Tibial nerve (tissue), 4 donors: ENCODE measurements at regions not wholly inside any gene's neighbourhood (a gene's known extent, or its start where the extent isn't known, plus 50 kb on each side); places are given as distances from the start of the nearest gene placed in this dataset.

Experiments
- DNase-seq, 2 donors: peaks; one replicate each; pipeline ENCODE4 v3.0.0-alpha.2; 2019; ENCODE audit warnings: low spot score in 2 of 2
- H3K27ac ChIP-seq, 4 donors: fragments of 200-600 bp; sonication (generic) in 3 of 4; one replicate each; pipeline ENCODE4 v1.5.1; 2017 to 2019; ENCODE audit warnings: mild to moderate bottlenecking in 1 of 4
- H3K27me3 ChIP-seq, 2 donors: fragments of 200-600 bp; sonication (generic) in 1 of 2; one replicate each; pipeline versions ENCODE4 v1.5.1 to v1.6.0; 2017 to 2019
- H3K36me3 ChIP-seq, 3 donors: fragments of 200-600 bp; sonication (generic); one replicate each; pipeline ENCODE4 v1.5.1; 2018 to 2019
- H3K4me1 ChIP-seq, 4 donors: fragments of 200-600 bp; sonication (generic) in 3 of 4; one replicate each; pipeline ENCODE4 v1.5.1; 2017 to 2019
- H3K4me3 ChIP-seq, 4 donors: fragments of 200-600 bp; sonication (generic) in 3 of 4; one replicate each; pipeline ENCODE4 v1.5.1; 2017 to 2019; ENCODE audit warnings: mild to moderate bottlenecking in 1 of 4, moderate library complexity in 1 of 4
- H3K9me3 ChIP-seq, 4 donors: fragments of 200-600 bp; sonication (generic) in 3 of 4; one replicate each; pipeline ENCODE4 v1.5.1; 2017 to 2019
- CTCF ChIP-seq, 5 experiments: fragments of 200-600 bp in 3 of 5; fragments of 450-650 bp in 2 of 5; sonication (generic) in 3 of 5; IDR thresholded peaks; one replicate each; pipeline ENCODE4 v1.5.1; 2016 to 2019; ENCODE audit warnings: antibody characterized with exemption in 5 of 5, mild to moderate bottlenecking in 3 of 5, moderate library complexity in 2 of 5
- EP300 ChIP-seq, 2 donors: sonication (generic); formaldehyde crosslinking; IDR thresholded peaks; one replicate each; pipeline ENCODE4 v1.6.1; 2017; ENCODE audit warnings: antibody characterized with exemption in 2 of 2, mild to moderate bottlenecking in 1 of 2
- POLR2A ChIP-seq, 2 donors: fragments of 450-650 bp; IDR thresholded peaks; one replicate each; pipeline ENCODE4 v1.6.1; 2017; ENCODE audit warnings: antibody characterized with exemption in 2 of 2, mild to moderate bottlenecking in 2 of 2, moderate library complexity in 2 of 2
- WGBS, 2 donors: methylation state at CpG; one replicate each; pipeline ENCODE4 v1.1.5; 2018; 5-methylcytosine and 5-hydroxymethylcytosine counted together

- 77 to 80% methylated on average over 13 to 15 of the region's 15 CpGs for WGBS, 2 donors
- no peaks in the 10 kb centered on the region for H3K9me3 ChIP-seq
- H3K4me3 ChIP-seq, result no peak overlapping the region
- no peaks in the 10 kb centered on the region for H3K4me1 ChIP-seq
- H3K27me3 ChIP-seq, result no peaks in the 10 kb centered on the region
- no peak for DNase-seq
- TF ChIP-seq POLR2A (IDR thresholded peaks at IDR 0.05), result no peak
- no peak overlapping the region for H3K27ac ChIP-seq
- H3K36me3 ChIP-seq, result no peaks in the 10 kb centered on the region
These were observed 460.1 kb upstream of the SALL3 start for GRCh38 chr18:78519394-78520062.

GRCh38 chr18:78521136-78521535, 458.5 kb upstream of the SALL3 start:
- Histone ChIP-seq H3K27me3 (no peaks in the 10 kb centered on the region), H3K9me3 (no peaks in the 10 kb centered on the region), H3K27ac (no peak overlapping the region), H3K36me3 (no peaks in the 10 kb centered on the region), H3K4me1 (peaks cover 0 to 12% (median 0%) of the 10 kb centered on the region in 4 donors), H3K4me3 (no peak overlapping the region)
- TF ChIP-seq POLR2A (IDR thresholded peaks at IDR 0.05) (no peak), EP300 (IDR thresholded peaks at IDR 0.05) (no peak), CTCF (IDR thresholded peaks at IDR 0.05) (no peak)
- DNase-seq, result no peak
- 82 to 84% methylated on average over 11 of the region's 11 CpGs for WGBS, 2 donors

- Histone ChIP-seq H3K4me1 (peaks cover 0 to 17% (median 0%) of the 10 kb centered on the region in 4 donors), H3K36me3 (no peaks in the 10 kb centered on the region), H3K27ac (no peak overlapping the region), H3K4me3 (no peak overlapping the region), H3K27me3 (no peaks in the 10 kb centered on the region), H3K9me3 (no peaks in the 10 kb centered on the region)
- DNase-seq, result no peak
- WGBS, 2 donors, result 91 to 93% methylated on average over 8 of the region's 8 CpGs
- no peak for TF ChIP-seq EP300 (IDR thresholded peaks at IDR 0.05)
- TF ChIP-seq POLR2A (IDR thresholded peaks at IDR 0.05), result no peak
- no peak for TF ChIP-seq CTCF (IDR thresholded peaks at IDR 0.05)
These were observed 457.9 kb upstream of the SALL3 start for GRCh38 chr18:78521744-78522143.

- TF ChIP-seq CTCF (IDR thresholded peaks at IDR 0.05) (no peak), POLR2A (IDR thresholded peaks at IDR 0.05) (no peak), EP300 (IDR thresholded peaks at IDR 0.05) (no peak)
- Histone ChIP-seq H3K27me3 (no peaks in the 10 kb centered on the region), H3K36me3 (no peaks in the 10 kb centered on the region), H3K4me3 (no peak overlapping the region), H3K4me1 (peaks cover 0 to 24% (median 0%) of the 10 kb centered on the region in 4 donors), H3K27ac (no peak overlapping the region), H3K9me3 (no peaks in the 10 kb centered on the region)
- WGBS, 2 donors, result 93 to 94% methylated on average over 8 of the region's 8 CpGs
- no peak for DNase-seq
These were observed 457.1 kb upstream of the SALL3 start for GRCh38 chr18:78522507-78522906.

- Histone ChIP-seq H3K4me1 (peaks cover 0 to 24% (median 0%) of the 10 kb centered on the region in 4 donors), H3K9me3 (no peaks in the 10 kb centered on the region), H3K27ac (no peak overlapping the region), H3K36me3 (no peaks in the 10 kb centered on the region), H3K4me3 (no peak overlapping the region), H3K27me3 (no peaks in the 10 kb centered on the region)
- 84 to 87% methylated on average over 12 of the region's 12 CpGs for WGBS, 2 donors
- TF ChIP-seq EP300 (IDR thresholded peaks at IDR 0.05), result no peak
- TF ChIP-seq CTCF (IDR thresholded peaks at IDR 0.05), result no peak
- no peak for TF ChIP-seq POLR2A (IDR thresholded peaks at IDR 0.05)
- no peak for DNase-seq
These were observed 455.8 kb upstream of the SALL3 start for GRCh38 chr18:78523850-78524249.
